GDM1 (cell line): ENCODE measurements at regions not wholly inside any gene's neighbourhood (a gene's known extent, or its start where the extent isn't known, plus 50 kb on each side); places are given as distances from the start of the nearest gene placed in this dataset.
"Not testable (repeated sequence)": the region's sequence is repeated elsewhere in the genome, so short reads cannot be mapped to it uniquely, and the experiment has no call there.

Experiments
- DNase-seq: peaks from one replicate; lab custom pipeline; 2025; lab: John Stamatoyannopoulos, UW

GRCh38 chr10:44172883-44173607 is 211.9 kb downstream of the CXCL12 start:
- no peak for DNase-seq

GRCh38 chr10:44171765-44172164 is 213.1 kb downstream of the CXCL12 start:
- no peak for DNase-seq

- DNase-seq = no peak
These were observed 216.4 kb downstream of the CXCL12 start for GRCh38 chr10:44168478-44168877.

- DNase-seq = no peak
These were observed 217.1 kb downstream of the CXCL12 start for GRCh38 chr10:44167752-44168151.

GRCh38 chr10:44166441-44166840 is 218.5 kb downstream of the CXCL12 start:
- no peak for DNase-seq

GRCh38 chr10:44164251-44164956 is 220.5 kb downstream of the CXCL12 start:
- DNase-seq = no peak

- DNase-seq = no peak
These were observed 223.7 kb downstream of the CXCL12 start for GRCh38 chr10:44161184-44161583.

GRCh38 chr10:44157574-44157973 is 227.3 kb downstream of the CXCL12 start:
- DNase-seq = no peak

GRCh38 chr10:44154956-44155355 is 229.9 kb downstream of the CXCL12 start:
- no peak for DNase-seq

- no peak for DNase-seq
These were observed 230.8 kb downstream of the CXCL12 start for GRCh38 chr10:44153918-44154670.

GRCh38 chr10:44143556-44143955 is 241.3 kb downstream of the CXCL12 start:
- DNase-seq = no peak

GRCh38 chr10:44132361-44133289 is 252.3 kb downstream of the CXCL12 start:
- no peak for DNase-seq

GRCh38 chr10:44126291-44126717 is 258.6 kb downstream of the CXCL12 start:
- DNase-seq = no peak

GRCh38 chr10:44125879-44126278 is 259.0 kb downstream of the CXCL12 start:
- DNase-seq = no peak

- DNase-seq = no peak
These were observed 266.4 kb downstream of the CXCL12 start for GRCh38 chr10:44118500-44118899.

GRCh38 chr10:44116474-44116873 is 268.4 kb downstream of the CXCL12 start:
- no peak for DNase-seq

- DNase-seq = no peak
These were observed 269.4 kb downstream of the CXCL12 start for GRCh38 chr10:44115516-44115915.

- no peak for DNase-seq
These were observed 270.5 kb downstream of the CXCL12 start for GRCh38 chr10:44114441-44114840.

GRCh38 chr10:44112280-44112679 is 272.6 kb downstream of the CXCL12 start:
- not testable (repeated sequence) for DNase-seq

- no peak for DNase-seq
These were observed 279.2 kb downstream of the CXCL12 start for GRCh38 chr10:44105696-44106095.

GRCh38 chr10:44102726-44103255 is 282.1 kb downstream of the CXCL12 start:
- DNase-seq = no peak
